Smooth muscle cell (in vitro differentiated cells): ENCODE measurements at regions not wholly inside any gene's neighbourhood (a gene's known extent, or its start where the extent isn't known, plus 50 kb on each side); places are given as distances from the start of the nearest gene placed in this dataset.
"Not testable (repeated sequence)": the region's sequence is repeated elsewhere in the genome, so short reads cannot be mapped to it uniquely, and the experiment has no call there.

ENCODE experiments used
- DNase-seq: peaks from one replicate; lab custom pipeline; 2025; ENCODE audit not compliant: unreplicated experiment; lab: John Stamatoyannopoulos, UW
- H2AFZ ChIP-seq: fragments of 200-600 bp; sonication (generic); 2 replicates; pipeline ENCODE4 v1.6.0; 2016; ENCODE audit warnings: antibody characterized with exemption, low read depth, mild to moderate bottlenecking
- H3F3A ChIP-seq: fragments of 200-600 bp; sonication (generic); 2 replicates; pipeline ENCODE4 v1.6.0; 2017; ENCODE audit warnings: antibody characterized with exemption, low read depth
- H3K27ac ChIP-seq: fragments of 200-600 bp; sonication (generic); 2 replicates; pipeline ENCODE4 v1.5.1; 2016; ENCODE audit warnings: low read depth, mild to moderate bottlenecking
- H3K27me3 ChIP-seq: fragments of 200-600 bp; sonication (generic); 2 replicates; pipeline ENCODE4 v1.6.1; 2016; ENCODE audit warnings: low read depth, mild to moderate bottlenecking
- H3K36me3 ChIP-seq: fragments of 200-600 bp; sonication (generic); 2 replicates; pipeline ENCODE4 v1.5.1; 2016; ENCODE audit warnings: low read depth
- H3K4me1 ChIP-seq: fragments of 200-600 bp; sonication (generic); 2 replicates; pipeline ENCODE4 v1.5.1; 2016; ENCODE audit warnings: low read depth
- H3K4me2 ChIP-seq: fragments of 200-600 bp; sonication (generic); 2 replicates; pipeline ENCODE4 v1.6.0; 2016; ENCODE audit warnings: mild to moderate bottlenecking
- H3K4me3 ChIP-seq: fragments of 200-600 bp; sonication (generic); 2 replicates; pipeline ENCODE4 v1.5.1; 2016; ENCODE audit warnings: mild to moderate bottlenecking
- H3K79me2 ChIP-seq: fragments of 200-600 bp; sonication (generic); 2 replicates; pipeline ENCODE4 v1.6.0; 2016; ENCODE audit warnings: low read depth, mild to moderate bottlenecking
- H3K9ac ChIP-seq: fragments of 200-600 bp; sonication (generic); 2 replicates; pipeline ENCODE4 v1.6.0; 2016; ENCODE audit warnings: low read depth
- H3K9me3 ChIP-seq: fragments of 200-600 bp; sonication (generic); replicated peaks from 2 replicates; pipeline ENCODE4 v1.5.1; 2016; ENCODE audit warnings: low read depth
- H4K20me1 ChIP-seq: fragments of 200-600 bp; sonication (generic); 2 replicates; pipeline ENCODE4 v1.6.0; 2016; ENCODE audit warnings: low read depth
- WGBS: methylation state at CpG from one replicate; pipeline ENCODE4 v1.1.7; 2016; ENCODE audit warnings: low lambda C conversion rate; 5-methylcytosine and 5-hydroxymethylcytosine counted together
- TF ChIP-seq, protein P1 (sequence below): fragments of 200-600 bp; sonication (generic); IDR thresholded peaks from 2 replicates; pipeline ENCODE4 v1.5.1; 2017; ENCODE audit warnings: borderline replicate concordance, mild to moderate bottlenecking, antibody characterized with exemption; ENCODE audit not compliant: insufficient read depth, poor library complexity, severe bottlenecking

GRCh38 chr4:1566838-1567518, 117.1 kb downstream of the FAM53A start:
- Histone ChIP-seq H3K4me2 (no peak overlapping the region), H3K27ac (no peak overlapping the region), H3K36me3 (no peaks in the 10 kb centered on the region), H3K27me3 (no peaks in the 10 kb centered on the region), H3K9ac (no peak overlapping the region), H4K20me1 (no peaks in the 10 kb centered on the region), H3K4me1 (peaks cover 3% of the 10 kb centered on the region), H3K4me3 (no peak overlapping the region), H2AFZ (no peak overlapping the region), H3F3A (no peaks in the 10 kb centered on the region), H3K79me2 (no peaks in the 10 kb centered on the region), H3K9me3 (no peaks in the 10 kb centered on the region)
- TF ChIP-seq, protein P1, sequence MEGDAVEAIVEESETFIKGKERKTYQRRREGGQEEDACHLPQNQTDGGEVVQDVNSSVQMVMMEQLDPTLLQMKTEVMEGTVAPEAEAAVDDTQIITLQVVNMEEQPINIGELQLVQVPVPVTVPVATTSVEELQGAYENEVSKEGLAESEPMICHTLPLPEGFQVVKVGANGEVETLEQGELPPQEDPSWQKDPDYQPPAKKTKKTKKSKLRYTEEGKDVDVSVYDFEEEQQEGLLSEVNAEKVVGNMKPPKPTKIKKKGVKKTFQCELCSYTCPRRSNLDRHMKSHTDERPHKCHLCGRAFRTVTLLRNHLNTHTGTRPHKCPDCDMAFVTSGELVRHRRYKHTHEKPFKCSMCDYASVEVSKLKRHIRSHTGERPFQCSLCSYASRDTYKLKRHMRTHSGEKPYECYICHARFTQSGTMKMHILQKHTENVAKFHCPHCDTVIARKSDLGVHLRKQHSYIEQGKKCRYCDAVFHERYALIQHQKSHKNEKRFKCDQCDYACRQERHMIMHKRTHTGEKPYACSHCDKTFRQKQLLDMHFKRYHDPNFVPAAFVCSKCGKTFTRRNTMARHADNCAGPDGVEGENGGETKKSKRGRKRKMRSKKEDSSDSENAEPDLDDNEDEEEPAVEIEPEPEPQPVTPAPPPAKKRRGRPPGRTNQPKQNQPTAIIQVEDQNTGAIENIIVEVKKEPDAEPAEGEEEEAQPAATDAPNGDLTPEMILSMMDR = no peak
- DNase-seq = no peak
- 72% methylated on average over 9 of the region's 19 CpGs for WGBS

- H3K36me3 ChIP-seq, H4K20me1 ChIP-seq, H3K4me2 ChIP-seq, H3K27ac ChIP-seq, H3K9ac ChIP-seq, H3K27me3 ChIP-seq, H3K9me3 ChIP-seq, H3K79me2 ChIP-seq, H3F3A ChIP-seq, DNase-seq, H3K4me1 ChIP-seq, H3K4me3 ChIP-seq, H2AFZ ChIP-seq: not testable (repeated sequence)
- WGBS = 50% methylated on average over 5 of the region's 14 CpGs
Measured at GRCh38 chr4:1566301-1566837, 117.7 kb downstream of the FAM53A start.

DNA sequence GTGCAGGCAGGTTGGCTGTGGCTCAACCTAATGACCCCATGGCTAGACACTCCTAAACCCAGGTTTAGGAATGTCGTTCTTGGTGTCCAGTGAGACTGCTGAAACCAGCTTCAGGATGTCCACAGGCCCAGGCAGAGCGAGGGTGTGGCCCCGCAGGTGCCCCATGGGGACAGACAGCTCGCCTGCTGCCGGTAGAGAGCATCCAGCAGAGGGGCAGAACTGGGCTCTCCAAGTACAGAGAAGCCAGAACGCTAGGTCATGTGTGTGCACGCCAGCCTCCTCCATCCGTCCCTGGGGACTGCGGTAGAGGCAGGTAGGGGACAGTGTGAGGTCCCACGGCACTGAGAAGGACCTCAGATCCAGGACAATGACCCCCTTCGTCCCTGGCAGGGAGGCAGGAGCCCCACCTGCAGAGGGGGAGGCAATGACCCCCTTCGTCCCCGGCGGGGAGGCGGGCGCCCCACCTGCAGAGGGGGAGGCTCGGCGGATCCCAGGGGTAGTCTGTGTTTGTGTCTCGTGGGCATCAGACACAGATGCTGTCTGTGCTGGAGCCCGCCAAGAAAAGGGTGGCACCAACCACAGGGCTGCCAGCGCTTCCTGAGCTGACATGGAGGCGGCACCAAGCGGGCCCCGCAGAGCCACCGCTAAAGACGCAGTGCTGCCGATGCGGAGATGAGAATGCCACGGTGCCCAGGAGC, 118.4 kb downstream of the FAM53A start:
- H3K4me3 ChIP-seq = no peak overlapping the region
- H3K27ac ChIP-seq = no peak overlapping the region
- no peaks in the 10 kb centered on the region for H3K9me3 ChIP-seq
- no peaks in the 10 kb centered on the region for H3K79me2 ChIP-seq
- no peak overlapping the region for H3K9ac ChIP-seq
- H3K27me3 ChIP-seq = no peaks in the 10 kb centered on the region
- H2AFZ ChIP-seq = no peak overlapping the region
- TF ChIP-seq, protein P1 = no peak
- DNase-seq = no peak
- no peaks in the 10 kb centered on the region for H4K20me1 ChIP-seq
- no peak overlapping the region for H3K4me2 ChIP-seq
- no peaks in the 10 kb centered on the region for H3K4me1 ChIP-seq
- H3F3A ChIP-seq = no peaks in the 10 kb centered on the region
- H3K36me3 ChIP-seq = no peaks in the 10 kb centered on the region
- WGBS = 84% methylated on average over 29 of the region's 29 CpGs

- Histone ChIP-seq H3K9me3 (no peaks in the 10 kb centered on the region), H2AFZ (no peak overlapping the region), H3K9ac (no peak overlapping the region), H3K4me2 (no peak overlapping the region), H4K20me1 (no peaks in the 10 kb centered on the region), H3F3A (no peaks in the 10 kb centered on the region), H3K4me3 (no peak overlapping the region), H3K27ac (no peak overlapping the region), H3K4me1 (no peaks in the 10 kb centered on the region), H3K79me2 (no peaks in the 10 kb centered on the region), H3K27me3 (no peaks in the 10 kb centered on the region), H3K36me3 (no peaks in the 10 kb centered on the region)
- WGBS = 81% methylated on average over 16 of the region's 21 CpGs
- TF ChIP-seq, protein P1 = no peak
- no peak for DNase-seq
Measured at GRCh38 chr4:1564535-1565375, 119.4 kb downstream of the FAM53A start.
